ENCODE measurements at regions not wholly inside any gene's neighbourhood (a gene's known extent, or its start where the extent isn't known, plus 50 kb on each side); places are given as distances from the start of the nearest gene placed in this dataset.

DNA sequence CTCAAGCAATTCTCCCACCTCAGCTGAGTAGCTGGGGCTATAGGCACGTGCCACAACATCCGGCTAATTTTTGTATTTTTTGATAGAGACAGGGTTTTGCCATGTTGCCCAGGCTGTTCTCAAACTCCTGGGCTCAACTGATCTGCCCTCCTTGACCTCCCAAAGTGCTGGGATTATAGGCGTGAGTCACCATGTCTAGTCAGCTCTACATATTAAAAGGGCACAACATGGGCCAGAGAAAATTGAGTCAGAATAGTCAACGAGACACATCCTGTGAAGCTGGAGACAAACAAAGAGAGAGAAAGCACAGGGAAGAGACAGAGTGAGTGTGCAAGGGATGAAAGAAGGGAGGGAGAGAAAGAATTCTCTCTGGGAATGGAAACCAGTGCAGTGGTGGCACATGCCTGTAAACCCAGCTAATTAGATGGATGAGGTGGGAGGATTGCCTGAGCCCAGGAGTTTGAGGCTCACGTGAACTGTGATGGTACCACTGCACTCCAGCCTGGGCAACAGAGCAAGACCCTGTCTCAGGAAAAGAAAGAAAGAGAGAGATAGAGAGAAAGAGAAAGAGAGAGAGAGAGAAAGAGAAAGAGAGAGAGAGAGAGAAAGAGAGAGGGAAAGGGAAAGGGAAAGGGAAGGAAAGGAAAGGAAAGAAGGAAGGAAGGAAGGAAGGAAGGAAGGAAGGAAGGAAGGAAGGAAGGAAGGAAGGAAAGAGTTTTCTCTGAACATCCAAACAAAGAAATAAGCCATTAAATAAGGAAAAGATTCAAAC is 107.2 kb upstream of the SLC25A36 start:
- Histone ChIP-seq H3K27ac (no peak overlapping the region), H3K4me3 (no peak overlapping the region), H3K4me1 (no peaks in the 10 kb centered on the region), H3K27me3 (peaks cover 0 to 3% of the 10 kb centered on the region in 2 donors), H3K9me3 (no peaks in the 10 kb centered on the region), H3K36me3 (no peaks in the 10 kb centered on the region)
- DNase-seq (ENCODE audit: low spot score in 2 of 2), result no peak
- intact Hi-C loops (cut with DNase I; ENCODE audit: low total_unique reads), result no loop called here
- TF ChIP-seq, protein P1, sequence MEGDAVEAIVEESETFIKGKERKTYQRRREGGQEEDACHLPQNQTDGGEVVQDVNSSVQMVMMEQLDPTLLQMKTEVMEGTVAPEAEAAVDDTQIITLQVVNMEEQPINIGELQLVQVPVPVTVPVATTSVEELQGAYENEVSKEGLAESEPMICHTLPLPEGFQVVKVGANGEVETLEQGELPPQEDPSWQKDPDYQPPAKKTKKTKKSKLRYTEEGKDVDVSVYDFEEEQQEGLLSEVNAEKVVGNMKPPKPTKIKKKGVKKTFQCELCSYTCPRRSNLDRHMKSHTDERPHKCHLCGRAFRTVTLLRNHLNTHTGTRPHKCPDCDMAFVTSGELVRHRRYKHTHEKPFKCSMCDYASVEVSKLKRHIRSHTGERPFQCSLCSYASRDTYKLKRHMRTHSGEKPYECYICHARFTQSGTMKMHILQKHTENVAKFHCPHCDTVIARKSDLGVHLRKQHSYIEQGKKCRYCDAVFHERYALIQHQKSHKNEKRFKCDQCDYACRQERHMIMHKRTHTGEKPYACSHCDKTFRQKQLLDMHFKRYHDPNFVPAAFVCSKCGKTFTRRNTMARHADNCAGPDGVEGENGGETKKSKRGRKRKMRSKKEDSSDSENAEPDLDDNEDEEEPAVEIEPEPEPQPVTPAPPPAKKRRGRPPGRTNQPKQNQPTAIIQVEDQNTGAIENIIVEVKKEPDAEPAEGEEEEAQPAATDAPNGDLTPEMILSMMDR (IDR thresholded peaks at IDR 0.05), result no peak
- TF ChIP-seq POLR2AphosphoS5 (IDR thresholded peaks at IDR 0.05), result no peak
- TF ChIP-seq POLR2A (IDR thresholded peaks at IDR 0.05), result no peak

DNA sequence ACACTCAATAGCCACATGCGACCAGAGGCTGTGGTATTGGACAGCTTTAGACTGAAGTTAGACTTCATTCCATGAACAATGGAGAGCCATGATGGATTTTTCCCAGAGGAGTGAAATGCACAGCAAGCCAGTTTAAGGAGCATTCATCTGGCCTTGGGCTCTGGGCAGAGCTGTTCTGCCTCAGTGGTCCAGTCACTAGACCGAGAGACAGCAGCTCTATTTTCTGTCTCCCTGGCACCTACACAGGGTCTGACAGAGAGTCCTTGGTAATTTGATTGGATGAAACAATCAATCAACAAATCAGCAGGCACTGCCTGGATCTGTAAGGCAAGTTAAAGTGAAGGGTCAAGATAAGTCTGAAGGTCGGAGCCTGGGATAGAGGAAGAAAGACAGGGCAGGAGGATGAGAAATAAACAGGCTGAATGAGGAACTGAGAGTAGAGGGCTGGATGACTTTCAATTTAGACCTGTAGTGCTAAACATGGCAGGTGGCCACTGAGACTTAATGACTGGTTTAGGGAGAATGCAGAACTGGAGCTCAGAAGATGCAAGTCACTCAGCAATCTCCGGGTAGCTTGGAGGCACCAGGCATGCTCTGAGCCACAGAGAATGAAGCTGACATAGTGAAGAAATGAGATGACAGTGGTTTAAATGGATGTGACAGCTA is 98.5 kb upstream of the SLC25A36 start:
- TF ChIP-seq POLR2A (IDR thresholded peaks at IDR 0.05), result no peak
- no peak for TF ChIP-seq POLR2AphosphoS5 (IDR thresholded peaks at IDR 0.05)
- TF ChIP-seq, protein P1 (IDR thresholded peaks at IDR 0.05), result no peak

DNA sequence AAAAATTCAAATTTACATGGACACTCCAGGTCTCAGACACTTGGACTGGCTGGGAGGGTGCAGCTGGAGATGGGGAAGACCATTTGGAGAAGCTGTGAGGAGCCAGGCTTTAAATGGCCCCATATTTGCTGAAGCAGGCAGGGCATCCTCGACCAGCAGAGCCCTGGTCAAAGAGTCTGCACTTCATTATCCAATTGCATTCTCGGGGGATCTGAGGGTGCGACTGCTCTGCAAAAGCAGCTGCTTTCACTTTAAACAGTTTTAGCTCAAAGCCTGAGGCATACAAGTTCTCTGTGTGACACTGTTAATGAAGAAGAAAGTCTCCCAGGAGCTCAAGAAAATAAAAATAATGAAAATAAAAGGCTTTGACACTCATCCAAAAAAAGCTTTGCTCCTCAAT is 98.0 kb upstream of the SLC25A36 start:
- H3K36me3 ChIP-seq, result no peaks in the 10 kb centered on the region
- TF ChIP-seq, protein P1 (IDR thresholded peaks at IDR 0.05), result no peak
- TF ChIP-seq POLR2AphosphoS5 (IDR thresholded peaks at IDR 0.05), result no peak
- no peak for TF ChIP-seq POLR2A (IDR thresholded peaks at IDR 0.05)
- H3K4me3 ChIP-seq, result no peak overlapping the region
- intact Hi-C loops (cut with DNase I; ENCODE audit: low total_unique reads), result no loop called here
- no peak for DNase-seq (ENCODE audit: low spot score in 2 of 2)
- H3K9me3 ChIP-seq, result no peaks in the 10 kb centered on the region
- H3K27ac ChIP-seq, result no peak overlapping the region
- H3K4me1 ChIP-seq, result no peaks in the 10 kb centered on the region
- peaks cover 0 to 8% of the 10 kb centered on the region in 2 donors for H3K27me3 ChIP-seq

More for the DNA sequence above, 98.5 kb upstream of the SLC25A36 start:
- H3K27me3 ChIP-seq, result peaks cover 0 to 8% of the 10 kb centered on the region in 2 donors
- H3K9me3 ChIP-seq, result no peaks in the 10 kb centered on the region
- intact Hi-C loops (cut with DNase I; ENCODE audit: low total_unique reads), result no loop called here
- DNase-seq (ENCODE audit: low spot score in 2 of 2), result no peak
- no peaks in the 10 kb centered on the region for H3K4me1 ChIP-seq
- H3K27ac ChIP-seq, result no peak overlapping the region
- H3K4me3 ChIP-seq, result no peak overlapping the region
- no peaks in the 10 kb centered on the region for H3K36me3 ChIP-seq

DNA sequence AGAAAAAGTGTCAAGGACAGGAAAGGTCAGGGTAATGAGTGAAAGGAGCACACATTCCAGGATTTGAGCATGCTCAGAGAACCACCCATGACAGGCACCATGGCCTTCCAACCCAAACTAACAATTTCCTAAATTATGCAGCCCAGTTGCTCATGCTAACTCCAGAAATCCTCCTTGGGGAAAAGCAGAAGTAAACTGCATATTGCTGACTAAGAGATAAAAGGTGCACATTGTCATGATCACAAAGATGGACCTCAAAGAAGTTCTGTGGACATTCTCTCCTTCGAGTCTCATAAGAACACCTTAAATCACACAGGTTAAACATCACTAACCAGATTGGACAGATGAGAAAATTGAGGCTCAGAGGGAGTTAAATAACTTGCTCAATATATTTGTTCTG is 97.6 kb upstream of the SLC25A36 start:
- intact Hi-C loops (cut with DNase I; ENCODE audit: low total_unique reads), result no loop called here
- Histone ChIP-seq H3K27me3 (peaks cover 0 to 8% of the 10 kb centered on the region in 2 donors), H3K4me1 (no peaks in the 10 kb centered on the region), H3K36me3 (no peaks in the 10 kb centered on the region), H3K9me3 (no peaks in the 10 kb centered on the region), H3K4me3 (no peak overlapping the region), H3K27ac (no peak overlapping the region)
- DNase-seq (ENCODE audit: low spot score in 2 of 2), result no peak
- TF ChIP-seq, protein P1 (IDR thresholded peaks at IDR 0.05), result no peak
- TF ChIP-seq POLR2A (IDR thresholded peaks at IDR 0.05), result no peak
- TF ChIP-seq POLR2AphosphoS5 (IDR thresholded peaks at IDR 0.05), result no peak

- TF ChIP-seq, protein P1 (IDR thresholded peaks at IDR 0.05), result no peak
- no peak for DNase-seq (ENCODE audit: low spot score in 2 of 2)
- intact Hi-C loops (cut with DNase I; ENCODE audit: low total_unique reads), result no loop called here
- Histone ChIP-seq H3K9me3 (no peaks in the 10 kb centered on the region), H3K27ac (no peak overlapping the region), H3K4me1 (no peaks in the 10 kb centered on the region), H3K27me3 (peaks cover 0 to 8% of the 10 kb centered on the region in 2 donors), H3K4me3 (no peak overlapping the region), H3K36me3 (no peaks in the 10 kb centered on the region)
Observed at GRCh38 chr3:140845882-140846281, 95.8 kb upstream of the SLC25A36 start.
